HFF-Myc (cell line): ENCODE measurements at regions not wholly inside any gene's neighbourhood (a gene's known extent, or its start where the extent isn't known, plus 50 kb on each side); places are given as distances from the start of the nearest gene placed in this dataset.

Experiments used
- DNase-seq: peaks from one replicate; pipeline ENCODE4 v3.0.0-alpha.2; 2011; ENCODE audit warnings: low read depth; ENCODE audit errors: extremely low read depth
- H3K4me3 ChIP-seq: replicated peaks from 2 replicates; pipeline ENCODE4 v1.5.1; 2011; ENCODE audit warnings: low read depth, mild to moderate bottlenecking, control low read depth, low read length
- TF ChIP-seq, protein P1 (sequence below): IDR thresholded peaks from 2 replicates; pipeline ENCODE4 v1.5.1; 2012; ENCODE audit warnings: mild to moderate bottlenecking, low read depth, low read length, control low read depth; ENCODE audit errors: missing control alignments

DNA sequence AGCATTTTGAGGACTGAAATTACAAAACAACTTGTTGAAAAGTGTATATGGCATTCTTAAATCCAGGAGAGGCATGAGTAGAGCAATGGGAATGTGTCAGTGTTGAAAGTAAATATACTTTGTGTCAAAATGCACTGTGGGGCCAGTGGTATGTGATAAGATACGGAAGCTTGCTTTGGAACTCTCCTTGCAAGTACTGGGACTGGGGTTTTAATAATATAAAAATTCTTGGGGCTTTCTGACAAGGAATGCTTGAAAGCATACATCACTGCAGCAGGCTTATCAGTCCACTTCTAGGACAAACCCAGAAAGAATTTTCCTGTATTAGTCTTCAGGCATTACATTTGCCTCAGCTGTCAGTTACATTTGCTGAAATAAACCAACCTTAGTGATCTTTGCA, 472.8 kb upstream of the FZD8 start:
- TF ChIP-seq, protein P1, sequence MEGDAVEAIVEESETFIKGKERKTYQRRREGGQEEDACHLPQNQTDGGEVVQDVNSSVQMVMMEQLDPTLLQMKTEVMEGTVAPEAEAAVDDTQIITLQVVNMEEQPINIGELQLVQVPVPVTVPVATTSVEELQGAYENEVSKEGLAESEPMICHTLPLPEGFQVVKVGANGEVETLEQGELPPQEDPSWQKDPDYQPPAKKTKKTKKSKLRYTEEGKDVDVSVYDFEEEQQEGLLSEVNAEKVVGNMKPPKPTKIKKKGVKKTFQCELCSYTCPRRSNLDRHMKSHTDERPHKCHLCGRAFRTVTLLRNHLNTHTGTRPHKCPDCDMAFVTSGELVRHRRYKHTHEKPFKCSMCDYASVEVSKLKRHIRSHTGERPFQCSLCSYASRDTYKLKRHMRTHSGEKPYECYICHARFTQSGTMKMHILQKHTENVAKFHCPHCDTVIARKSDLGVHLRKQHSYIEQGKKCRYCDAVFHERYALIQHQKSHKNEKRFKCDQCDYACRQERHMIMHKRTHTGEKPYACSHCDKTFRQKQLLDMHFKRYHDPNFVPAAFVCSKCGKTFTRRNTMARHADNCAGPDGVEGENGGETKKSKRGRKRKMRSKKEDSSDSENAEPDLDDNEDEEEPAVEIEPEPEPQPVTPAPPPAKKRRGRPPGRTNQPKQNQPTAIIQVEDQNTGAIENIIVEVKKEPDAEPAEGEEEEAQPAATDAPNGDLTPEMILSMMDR, result no peak
- DNase-seq, result no peak
- H3K4me3 ChIP-seq, result no peak overlapping the region

DNA sequence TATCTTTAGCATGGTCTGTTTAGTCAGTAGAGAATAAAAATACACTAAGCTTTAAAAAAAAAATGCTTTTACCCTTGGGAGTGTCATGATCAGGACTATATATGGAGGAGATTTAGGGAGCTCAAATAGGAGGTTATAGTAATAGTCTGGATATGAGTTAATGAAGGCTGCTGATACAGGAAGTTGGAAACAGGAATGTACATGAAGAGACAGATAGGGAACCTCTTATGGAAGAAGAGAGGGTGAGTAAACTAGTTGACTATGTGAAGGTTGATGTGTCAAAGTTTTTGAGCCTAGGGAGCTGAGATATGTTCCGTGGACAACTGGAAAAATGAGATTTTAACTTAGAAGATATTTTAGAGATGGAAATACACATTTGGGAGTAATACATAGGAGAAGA, 472.0 kb upstream of the FZD8 start:
- TF ChIP-seq, protein P1, result no peak
- H3K4me3 ChIP-seq, result no peak overlapping the region
- no peak for DNase-seq

DNA sequence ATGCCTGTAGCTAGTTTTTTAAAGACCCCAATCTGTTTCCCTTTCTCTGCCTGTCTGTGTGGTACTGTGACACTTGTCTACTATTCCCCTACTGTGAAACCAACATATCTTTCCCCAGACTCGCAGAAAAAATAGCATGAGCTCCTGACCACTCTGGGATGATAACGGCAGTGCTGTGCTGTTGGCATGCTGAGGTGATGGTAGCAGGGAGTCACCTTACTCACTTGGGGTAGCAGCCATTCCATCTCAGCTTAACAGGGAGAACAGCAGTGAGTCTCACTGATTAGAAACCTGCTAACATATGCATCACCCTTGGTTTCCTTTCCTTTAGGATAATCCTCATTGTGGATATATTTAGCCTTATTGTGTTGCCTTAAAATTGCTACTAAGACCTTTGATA, 469.6 kb upstream of the FZD8 start:
- TF ChIP-seq, protein P1, result no peak
- no peak overlapping the region for H3K4me3 ChIP-seq
- no peak for DNase-seq

DNA sequence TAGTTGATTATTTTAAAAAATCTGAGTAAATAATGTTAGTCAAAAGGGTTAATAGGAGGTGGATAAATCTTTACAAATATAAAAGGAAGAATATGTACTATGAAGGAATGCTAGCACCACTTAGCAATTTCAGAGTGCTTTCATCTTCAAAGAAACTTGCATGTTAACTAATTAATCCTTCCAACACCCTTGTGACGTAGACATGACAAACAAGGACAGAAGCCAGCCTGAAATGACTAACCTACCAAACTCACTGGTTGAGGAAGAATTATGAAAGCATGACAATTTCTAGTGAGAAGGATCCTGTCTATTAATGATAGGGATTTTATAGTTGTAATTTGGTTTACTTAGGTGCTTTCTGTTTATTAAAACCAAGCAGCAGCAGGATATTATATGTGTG, 468.0 kb upstream of the FZD8 start:
- DNase-seq, result no peak
- H3K4me3 ChIP-seq, result no peak overlapping the region
- TF ChIP-seq, protein P1, result no peak

DNA sequence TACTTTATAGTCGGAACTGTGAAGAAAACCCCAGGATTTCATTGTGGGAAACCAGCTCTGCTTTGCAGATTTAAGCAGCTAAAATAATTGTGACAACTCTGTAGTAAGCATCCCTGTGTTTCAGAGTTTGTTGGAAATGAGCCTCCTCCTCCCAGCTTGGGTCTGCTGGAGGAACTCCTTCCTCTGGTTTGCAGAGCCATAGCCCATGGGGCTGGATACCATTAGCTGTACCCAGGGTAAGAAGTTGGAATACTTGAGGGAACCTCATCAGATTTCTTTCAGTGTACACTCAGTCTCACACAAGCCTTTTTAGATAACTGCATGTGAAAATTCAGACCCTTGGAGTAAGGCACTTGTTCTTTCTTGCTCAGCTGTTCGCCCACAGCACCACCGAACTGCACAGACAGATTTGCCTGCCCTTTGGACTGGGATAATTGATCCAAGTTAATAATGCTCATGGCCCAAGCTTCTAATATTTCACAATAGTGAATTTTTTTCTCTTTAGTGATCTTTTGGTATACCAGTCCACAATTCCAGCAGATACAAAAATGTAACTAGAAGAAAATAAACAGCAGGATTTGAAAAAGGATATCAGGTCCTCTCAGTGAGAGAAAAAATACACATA, 467.4 kb upstream of the FZD8 start:
- DNase-seq, result no peak
- TF ChIP-seq, protein P1, result no peak
- H3K4me3 ChIP-seq, result no peak overlapping the region

DNA sequence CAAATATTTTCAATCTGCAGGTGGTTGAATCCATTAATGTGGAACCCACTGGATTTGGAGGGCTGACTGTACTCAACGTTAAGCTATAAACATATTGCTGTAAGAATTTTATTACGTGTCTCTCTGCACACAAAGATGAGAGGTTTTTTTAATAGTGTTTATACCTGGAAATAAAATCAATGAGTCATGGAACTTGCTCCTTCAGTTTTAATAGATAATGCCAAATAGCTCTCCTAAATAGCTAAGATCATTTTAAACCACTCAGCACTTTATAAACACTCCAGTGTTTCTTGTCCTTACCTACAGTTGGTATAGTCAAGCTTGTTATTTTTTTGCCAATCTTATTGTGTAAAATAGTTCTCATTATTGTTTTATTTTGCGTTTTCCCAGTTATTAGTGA, 455.6 kb upstream of the FZD8 start:
- no peak for DNase-seq
- H3K4me3 ChIP-seq, result no peak overlapping the region
- TF ChIP-seq, protein P1, result no peak

DNA sequence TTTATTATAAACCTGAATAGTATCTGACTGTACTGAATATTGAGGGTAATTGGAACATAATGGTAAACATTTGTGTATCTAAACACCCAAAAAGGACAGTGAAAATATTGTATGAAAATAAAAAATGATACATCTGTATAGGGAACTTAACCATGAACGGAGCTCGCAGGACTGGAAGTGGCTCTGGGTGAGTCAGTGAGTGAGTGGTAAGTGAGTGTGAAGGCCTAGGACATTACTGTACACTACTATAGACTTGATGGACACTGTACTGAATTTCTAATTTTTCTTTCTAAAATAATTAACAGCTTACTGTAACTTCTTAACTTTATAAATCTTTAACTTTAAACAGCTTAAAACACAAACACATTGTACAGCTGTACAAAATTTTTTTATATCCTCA, 454.5 kb upstream of the FZD8 start:
- no peak for DNase-seq
- TF ChIP-seq, protein P1, result no peak
- no peak overlapping the region for H3K4me3 ChIP-seq
